GM19025 (cell line): ENCODE measurements at regions not wholly inside any gene's neighbourhood (a gene's known extent, or its start where the extent isn't known, plus 50 kb on each side); places are given as distances from the start of the nearest gene placed in this dataset.
"Not testable (repeated sequence)": the region's sequence is repeated elsewhere in the genome, so short reads cannot be mapped to it uniquely, and the experiment has no call there.

ENCODE experiments used
- ATAC-seq: cut with Tn5 transposase; IDR thresholded peaks from one replicate; pipeline ENCODE4 v1.9.1; 2021; ENCODE audit warnings: mild to moderate bottlenecking, low read depth, moderate library complexity; ENCODE audit not compliant: unreplicated experiment

DNA sequence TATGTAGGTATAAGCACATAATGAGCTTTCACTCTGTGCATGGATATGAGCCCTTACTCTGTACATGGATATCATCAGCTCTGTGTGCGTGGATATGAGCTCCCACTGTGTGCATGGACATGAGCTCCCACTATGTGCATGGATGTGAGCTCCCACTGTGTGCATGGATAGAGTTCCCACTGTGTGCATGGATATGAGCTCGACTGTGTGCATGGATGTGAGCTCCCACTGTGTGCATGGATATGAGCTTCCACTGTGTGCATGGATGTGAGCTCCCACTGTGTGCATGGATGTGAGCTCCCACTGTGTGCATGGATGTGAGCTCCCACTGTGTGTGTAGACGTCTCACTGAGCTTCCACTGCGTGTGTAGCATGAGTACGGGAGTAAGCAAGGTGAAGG, 149.3 kb upstream of the ALKAL2 start:
- no peak for ATAC-seq

DNA sequence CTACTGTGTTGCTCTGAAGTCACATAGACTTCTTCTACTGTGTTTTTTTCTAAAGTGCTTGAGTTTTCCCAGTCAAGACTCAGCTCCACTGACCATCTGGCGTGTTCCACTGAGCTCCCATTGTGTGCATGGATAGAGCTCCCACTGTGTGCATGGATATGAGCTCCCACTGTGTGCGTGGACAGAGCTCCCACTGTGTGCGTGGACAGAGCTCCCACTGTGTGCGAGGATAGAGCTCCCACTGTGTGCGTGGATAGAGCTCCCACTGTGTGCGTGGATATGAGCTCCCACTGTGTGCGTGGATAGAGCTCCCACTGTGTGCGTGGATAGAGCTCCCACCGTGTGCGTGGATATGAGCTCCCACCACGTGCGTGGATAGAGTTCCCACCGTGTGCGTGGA, 148.3 kb upstream of the ALKAL2 start:
- ATAC-seq, result no peak

DNA sequence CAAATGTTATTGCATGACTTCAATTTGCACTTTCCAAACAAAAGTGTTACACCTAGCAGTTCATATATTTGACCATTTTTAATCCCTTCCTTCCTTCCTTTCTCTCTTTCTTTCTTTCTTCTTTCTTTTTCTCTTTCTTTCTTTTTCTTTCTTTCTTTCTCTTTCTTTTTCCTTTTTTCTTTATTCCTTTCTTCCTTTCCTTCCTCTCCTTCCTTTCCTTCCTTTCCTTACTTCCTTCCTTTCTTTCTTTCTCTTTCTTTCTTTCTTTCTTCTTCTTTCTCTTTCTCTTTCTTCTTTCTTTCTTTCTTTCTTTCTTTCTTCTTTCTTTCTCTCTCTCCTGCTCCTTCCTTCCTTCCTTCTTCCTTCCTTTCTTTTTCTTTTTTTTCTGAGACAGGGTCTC, 146.7 kb upstream of the ALKAL2 start:
- no peak for ATAC-seq

DNA sequence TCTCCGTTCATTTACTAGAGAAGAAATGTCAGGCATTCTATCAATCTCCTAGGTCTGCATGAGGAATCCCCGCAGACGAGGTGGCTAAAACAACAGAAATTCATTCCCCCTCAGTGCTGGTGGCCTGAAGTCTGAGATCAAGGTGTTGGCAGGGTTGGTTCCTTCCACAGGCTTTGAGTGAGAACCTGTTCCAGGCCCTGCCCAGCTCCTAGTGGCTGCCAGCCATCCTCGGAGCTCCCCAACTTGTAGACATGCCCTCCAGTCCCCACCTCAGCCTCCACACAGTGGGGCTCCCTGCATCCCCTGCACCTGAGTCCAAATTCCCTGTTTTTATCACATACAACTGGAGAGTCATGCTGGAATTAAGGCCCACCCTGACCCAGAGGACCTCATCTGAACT, 145.3 kb upstream of the ALKAL2 start:
- ATAC-seq, result no peak

DNA sequence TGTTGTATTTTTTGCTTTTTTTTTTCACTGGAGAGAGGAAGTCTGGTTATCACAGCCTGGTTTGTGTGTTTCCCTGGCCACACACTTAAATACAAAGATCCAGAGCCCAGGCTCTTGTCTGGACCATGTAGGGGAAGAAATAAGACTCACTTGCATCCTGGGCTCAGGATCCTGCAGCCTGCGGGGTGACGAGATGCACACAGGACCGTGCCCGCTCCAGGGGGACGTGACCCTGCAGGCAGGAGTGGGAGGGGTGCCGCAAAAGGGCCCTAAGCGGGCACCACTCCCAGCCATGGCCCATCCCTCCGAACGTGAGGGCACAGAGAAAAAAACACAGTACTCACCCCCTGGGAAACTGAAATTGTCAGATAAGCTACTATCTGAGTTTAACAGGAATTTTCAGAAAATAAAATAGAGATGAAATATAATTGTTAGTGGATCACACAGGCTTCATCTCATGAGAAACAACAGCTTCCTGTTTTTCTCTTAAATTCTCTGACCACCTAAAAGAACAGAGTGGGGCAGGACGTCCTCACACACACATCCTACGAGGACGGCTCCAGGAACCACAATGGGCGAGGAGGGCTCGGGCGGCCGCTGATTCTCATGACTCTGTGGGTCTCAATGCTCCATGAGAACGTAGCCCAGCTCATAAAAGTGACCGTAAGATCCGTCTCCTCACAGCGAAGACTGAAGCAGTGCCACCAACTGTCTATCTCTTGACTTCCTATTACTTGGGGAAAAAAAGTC, 142.6 kb upstream of the ALKAL2 start:
- ATAC-seq, result no peak

DNA sequence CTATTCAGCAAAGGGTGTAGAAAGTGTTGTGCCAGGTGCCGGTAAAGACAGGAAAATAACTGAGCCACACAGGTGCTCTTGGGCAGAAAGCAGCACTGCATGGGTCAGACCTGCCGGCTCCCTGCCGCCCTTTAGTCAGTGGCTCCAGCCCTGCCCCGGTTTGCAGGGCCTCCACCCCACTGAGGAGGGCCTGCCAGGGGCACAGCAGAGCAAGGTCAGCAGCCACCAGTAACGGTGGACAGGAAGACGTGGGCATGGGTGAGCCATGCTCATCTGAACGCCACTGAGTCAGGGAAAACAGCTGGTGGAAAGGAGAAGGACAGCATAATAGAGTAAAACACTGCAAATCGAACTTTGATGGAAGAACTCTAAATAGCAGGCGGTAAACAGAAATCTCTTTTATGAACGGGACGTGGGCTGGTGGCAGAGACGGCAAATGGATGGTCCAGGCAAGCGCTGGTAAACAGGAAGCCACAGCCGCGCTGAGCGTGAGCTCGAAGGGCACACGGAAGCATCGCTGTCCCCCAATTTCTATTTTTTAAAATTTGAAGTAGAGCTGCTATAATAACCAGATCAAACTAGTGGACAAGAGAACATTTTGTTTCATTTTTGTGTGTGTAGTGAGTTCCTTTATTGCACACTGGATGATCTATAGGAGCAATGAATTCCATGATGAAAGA, 141.8 kb upstream of the ALKAL2 start:
- ATAC-seq, result no peak

DNA sequence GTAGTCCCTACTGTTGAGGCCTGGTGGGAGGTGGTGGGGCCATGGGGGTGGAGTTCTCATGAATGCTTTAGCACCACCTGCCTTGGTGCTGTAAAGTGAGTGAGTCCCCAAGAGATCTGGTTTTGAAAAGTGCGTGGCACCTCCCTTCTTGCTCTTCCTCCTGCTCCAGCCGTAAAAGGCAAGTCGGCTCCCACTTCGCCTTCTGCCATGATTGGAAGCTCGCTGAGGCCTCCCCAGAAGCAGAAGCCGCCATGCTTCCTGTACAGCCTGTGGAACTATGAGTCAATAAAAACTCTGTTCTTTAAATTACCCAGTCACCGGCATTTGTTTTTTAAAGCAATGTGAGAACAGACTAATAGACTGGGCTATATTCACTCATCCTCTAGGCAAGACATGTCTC, 141.3 kb upstream of the ALKAL2 start:
- ATAC-seq, result no peak

DNA sequence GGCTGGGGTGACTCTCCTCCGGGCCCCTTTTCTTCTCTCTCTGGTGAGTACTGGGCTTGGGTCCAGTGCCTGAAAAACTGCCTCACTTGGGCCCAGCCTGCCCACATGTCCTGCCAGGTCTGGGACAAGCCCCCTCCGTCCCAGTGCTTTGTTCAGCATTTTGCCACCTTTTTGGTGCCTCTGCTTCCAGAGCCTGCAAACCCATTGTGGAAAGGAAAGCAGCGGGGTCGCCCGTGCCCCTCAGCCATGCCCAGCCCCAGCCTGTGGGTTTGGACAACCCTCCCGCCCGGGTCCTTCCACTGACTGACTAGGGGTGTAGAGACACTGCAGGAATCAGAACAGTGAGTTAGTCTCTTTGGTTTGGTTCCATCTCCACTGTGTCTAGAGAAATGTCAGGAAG, 140.7 kb upstream of the ALKAL2 start:
- ATAC-seq, result no peak

DNA sequence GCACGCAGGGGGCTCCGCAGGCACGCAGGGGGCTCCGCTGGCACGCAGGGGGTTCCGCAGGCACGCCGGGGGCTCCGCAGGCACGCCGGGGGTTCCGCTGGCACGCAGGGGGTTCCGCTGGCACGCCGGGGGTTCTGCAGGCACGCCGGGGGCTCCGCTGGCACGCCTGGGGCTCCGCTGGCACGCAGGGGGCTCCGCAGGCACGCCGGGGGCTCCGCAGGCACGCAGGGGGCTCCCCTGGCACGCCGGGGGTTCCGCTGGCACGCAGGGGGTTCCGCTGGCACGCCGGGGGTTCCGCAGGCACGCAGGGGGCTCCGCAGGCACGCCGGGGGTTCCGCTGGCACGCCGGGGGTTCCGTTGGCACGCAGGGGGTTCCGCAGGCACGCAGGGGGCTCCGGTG, 138.8 kb upstream of the ALKAL2 start:
- not testable (repeated sequence) for ATAC-seq

DNA sequence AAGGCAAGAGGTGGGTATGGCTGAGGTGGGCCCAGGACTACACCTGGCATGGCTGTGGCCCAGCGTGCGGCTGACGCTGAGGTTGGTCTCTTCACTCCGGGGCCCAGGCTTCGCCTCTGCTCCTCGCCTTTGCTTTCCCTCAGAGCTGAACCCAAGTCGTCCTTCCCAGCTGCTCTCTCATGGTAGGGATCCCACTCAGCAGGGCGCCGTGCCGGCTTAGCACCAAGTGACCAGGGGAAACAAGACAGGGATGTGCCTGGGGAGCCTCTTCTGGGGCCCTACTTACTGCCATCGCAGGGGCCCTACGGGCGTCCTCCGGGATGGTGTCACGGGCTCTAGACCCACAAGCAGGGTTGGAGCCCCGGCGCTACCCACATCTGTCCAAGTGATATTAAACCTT, 138.1 kb upstream of the ALKAL2 start:
- ATAC-seq, result no peak

DNA sequence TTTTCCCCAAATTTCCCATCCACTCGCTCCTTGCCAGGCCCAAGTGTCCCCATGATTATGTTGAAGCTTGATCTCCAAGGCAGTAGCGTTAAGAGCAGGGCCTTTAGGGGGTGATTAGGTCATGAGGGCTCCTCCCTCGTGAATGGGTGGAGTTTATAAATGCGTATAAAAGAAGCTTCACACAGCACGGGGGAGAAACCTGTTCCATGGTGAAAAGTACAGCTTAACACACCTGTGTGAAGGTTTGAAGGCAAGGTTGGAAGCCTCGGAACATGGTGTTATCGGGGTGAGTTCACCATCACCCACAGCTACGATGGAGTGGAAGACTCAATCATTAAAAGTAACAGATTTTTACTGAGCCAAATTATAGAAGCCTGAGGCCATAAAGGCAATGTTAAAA, 137.4 kb upstream of the ALKAL2 start:
- no peak for ATAC-seq

DNA sequence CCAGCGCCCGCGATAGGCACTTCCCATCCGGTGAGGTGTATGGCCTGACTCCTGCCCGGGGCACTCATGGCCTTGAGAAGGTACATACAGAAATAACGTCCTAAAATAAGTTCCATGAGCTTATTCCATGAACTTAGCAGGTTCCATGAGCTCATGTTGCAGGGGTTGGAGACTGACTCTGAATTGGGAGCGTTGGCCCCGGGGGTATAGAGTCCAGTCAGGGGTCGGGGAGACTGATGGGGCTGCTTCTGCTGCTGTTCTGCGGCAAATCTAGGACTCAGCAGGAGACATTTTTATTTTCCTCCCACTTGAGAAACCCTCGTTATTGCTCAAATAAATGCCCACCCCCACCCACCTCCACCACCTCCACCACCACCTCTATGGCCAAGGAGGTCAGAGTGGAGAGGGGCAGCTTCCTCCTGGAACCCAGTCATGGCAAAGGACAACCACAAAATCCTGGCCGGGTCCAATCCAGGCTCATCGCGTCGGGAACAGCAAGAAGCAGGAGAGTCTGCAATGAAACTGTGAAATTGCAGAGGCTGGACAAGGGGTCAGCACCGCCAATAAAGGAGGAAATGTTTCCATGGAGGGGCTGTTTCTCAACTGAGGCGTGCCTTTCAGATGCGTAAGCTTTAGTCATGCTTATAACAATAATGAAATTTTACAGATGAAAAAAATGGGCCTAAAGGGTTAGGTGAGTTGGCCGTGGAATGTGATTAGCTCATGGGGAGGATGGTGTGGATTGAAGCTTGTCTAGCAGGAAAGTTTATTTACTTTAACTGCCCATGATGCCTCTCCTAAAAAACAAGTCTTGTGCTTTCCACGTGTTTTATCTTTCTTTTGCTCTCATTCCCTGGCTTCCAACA, 136.6 kb upstream of the ALKAL2 start:
- ATAC-seq, result no peak

DNA sequence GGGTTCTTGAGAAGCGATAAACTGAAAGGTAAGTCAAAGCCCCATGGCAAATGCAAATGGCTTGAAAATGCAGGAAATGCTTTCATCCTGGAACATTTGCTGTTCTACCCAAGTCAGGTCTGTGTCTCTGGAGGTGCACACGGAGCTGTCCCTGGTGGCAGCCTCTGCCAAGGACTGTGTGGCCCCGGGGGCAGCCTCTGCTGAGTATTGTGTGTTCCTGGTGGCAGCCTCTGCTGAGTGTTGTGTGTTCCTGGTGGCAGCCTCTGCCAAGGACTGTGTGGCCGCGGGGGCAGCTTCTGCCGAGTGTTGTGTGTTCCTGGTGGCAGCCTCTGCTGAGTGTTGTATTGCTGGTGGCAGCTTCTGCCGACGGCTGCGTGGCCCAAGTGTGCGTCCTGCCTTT, 135.6 kb upstream of the ALKAL2 start:
- no peak for ATAC-seq

DNA sequence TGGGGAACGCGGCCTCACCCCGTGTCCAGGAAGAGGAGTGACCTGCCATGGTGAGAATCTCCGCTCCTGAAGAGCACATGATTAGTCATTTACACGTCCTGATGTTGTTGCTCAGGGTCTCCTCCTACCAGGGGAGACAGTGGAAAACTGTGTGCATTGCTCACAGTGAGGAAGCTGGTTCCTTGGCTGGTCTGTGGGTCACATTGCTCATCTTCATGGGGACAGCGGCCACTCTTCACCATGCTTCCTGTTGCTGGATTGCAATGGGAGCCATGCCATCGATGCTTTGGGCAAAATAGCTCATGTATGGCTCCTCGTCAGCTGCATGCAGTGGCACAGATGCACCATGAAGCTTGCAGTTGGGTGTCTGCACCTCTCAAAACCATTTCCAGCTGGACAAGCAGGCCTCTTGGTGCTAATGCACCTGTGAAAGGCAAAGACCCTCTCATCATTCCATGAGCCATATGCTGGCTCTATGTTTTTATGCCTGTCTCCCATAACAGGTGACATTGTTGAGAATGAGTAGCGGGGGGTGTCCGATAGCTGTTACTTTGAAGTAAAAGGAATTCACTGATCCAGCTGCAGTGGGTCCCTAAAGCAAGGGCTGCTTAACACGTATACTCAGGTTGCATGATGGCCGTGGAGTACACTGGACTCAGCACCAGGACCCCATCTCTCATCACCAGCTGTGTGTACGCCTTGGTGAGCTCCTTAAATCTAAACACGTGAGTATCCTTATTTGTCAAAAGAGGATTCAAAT, 135.0 kb upstream of the ALKAL2 start:
- no peak for ATAC-seq

DNA sequence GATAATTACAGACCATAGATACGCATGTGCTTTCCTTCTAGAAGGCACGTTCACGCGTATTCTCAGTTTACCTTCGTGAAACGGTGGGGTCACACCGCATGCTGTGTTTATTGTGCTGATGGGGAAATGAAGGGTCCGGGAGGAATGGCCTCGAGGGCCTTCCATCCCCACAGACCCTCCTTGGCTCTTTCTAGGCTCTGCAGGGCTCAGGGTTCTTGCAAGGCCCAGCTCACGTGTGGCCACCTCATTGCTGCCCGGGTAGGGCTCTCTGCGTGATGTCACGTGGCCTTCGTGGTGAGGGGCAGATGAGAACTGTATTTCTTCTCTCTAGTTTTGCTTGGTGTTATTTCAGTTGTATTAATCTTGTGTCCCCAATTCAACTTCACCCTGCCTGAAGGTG, 133.5 kb upstream of the ALKAL2 start:
- no peak for ATAC-seq

DNA sequence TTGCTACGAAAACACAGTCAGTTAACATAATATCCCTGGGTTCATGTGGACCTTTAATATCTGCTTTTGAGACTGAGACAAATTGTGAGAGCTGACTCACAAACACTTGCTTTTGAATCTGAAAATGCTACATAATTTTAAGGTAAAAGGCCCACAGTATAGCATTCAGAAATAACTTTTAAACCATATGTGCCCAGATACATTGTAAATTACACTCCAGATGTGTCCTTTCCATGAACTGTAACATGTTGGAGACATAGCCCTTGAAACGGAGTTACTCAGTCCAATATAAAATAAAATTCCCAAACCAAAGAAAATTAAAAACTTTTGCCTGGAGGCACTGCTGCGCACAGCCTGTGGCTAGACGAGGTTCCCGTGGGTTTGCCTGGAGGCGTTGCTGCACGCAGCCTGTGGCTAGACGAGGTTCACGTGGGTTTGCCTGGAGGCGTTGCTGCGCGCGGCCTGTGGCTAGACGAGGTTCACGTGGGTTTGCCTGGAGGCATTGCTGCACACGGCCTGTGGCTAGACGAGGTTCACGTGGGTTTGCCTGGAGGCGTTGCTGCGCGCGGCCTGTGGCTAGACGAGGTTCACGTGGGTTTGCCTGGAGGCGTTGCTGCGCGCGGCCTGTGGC, 131.9 kb upstream of the ALKAL2 start:
- ATAC-seq, result no peak

DNA sequence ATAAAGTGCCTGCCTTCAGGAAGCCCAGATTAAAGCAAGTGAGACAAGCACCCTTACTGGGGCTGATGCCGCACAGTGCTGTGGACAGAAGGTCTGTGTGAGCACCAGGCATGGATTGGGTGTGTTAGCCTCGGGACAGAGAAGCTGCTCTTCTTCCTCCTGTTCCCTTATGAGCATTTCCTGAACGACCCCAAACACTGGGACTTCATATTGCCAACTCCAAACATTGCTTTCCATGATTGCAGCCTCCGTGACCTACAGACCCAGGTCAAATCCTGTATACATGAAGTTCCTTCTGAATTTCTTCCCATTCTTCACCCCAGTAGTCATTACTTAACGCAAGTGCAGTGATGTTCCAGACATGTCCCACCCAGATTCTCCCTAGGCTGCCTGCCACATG, 129.8 kb upstream of the ALKAL2 start:
- no peak for ATAC-seq

DNA sequence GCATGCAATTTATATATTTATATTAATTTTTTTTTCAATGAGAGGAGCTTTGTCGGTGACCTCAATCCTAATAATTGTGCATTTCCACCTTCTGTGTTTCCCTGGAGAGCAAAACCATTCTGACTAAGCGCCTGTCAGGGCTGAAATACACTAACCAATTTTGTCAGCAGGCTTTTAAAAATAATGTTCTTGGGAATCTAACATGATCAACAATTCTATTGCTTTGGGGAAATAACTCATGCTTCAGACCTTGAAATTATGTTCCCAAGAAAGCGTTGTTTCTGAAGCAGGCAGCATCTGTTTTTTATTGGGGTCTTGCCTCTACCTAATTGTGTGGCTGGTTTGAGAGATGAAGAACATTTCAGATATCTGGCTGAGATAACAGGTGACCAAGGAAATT, 129.1 kb upstream of the ALKAL2 start:
- ATAC-seq, result no peak

DNA sequence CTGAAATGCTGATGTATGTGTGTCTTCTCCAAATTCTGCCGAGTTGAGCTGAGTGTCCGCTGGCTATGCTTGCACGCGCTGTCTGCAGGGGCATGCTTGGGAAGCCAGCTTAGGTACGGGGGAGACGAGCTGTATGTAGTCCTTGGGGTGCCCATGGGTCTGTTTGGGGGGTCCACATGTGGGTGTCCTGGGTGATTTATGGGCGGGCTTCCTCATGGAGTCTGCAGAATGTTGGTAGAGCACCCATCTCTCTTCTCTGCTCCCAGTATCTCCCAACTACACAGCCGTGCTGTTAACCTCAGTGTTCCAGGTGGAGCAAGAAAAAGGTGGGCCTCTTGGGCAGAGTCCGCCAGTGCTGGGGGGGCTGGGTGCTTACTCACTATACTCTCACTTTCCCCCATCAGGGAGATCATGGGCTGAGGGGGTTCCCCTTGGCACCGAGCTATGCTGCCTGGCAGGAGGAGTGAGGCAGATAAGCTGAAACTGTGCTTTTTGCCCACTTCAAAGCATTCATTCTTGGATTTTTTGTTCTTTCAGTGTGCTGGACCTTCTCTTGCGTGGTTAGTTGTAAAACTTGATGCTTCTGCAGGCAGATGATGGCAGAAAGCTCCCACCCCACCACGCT, 128.2 kb upstream of the ALKAL2 start:
- ATAC-seq, result no peak

DNA sequence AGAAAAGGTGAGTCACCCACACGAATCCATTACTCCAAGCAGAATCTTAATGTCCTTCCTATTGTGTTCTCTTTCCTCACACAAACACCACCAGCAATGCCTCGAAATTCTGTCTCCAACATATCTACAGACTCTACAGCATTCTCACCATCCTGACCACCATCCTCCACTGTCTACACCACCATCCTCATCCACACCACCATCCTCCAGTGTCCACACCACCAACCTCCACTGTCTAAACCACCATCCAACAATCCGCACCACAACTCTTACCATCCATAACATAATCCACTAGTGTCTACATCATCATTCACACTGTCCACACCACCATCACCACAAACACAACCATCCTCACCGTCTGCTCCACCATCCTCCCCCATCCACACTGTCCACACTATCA, 121.6 kb upstream of the ALKAL2 start:
- no peak for ATAC-seq
